HFFc6 (cell line): ENCODE measurements at regions not wholly inside any gene's neighbourhood (a gene's known extent, or its start where the extent isn't known, plus 50 kb on each side); places are given as distances from the start of the nearest gene placed in this dataset.

Source experiments
- DNase-seq: peaks from one replicate; pipeline ENCODE4 v3.0.0-alpha.2; 2018
- H3K27ac Mint-ChIP-seq: 2 replicates; pipeline ENCODE4 v1.8.0; 2020; ENCODE audit warnings: mild to moderate bottlenecking, mixed read lengths
- H3K27me3 Mint-ChIP-seq: 2 replicates; pipeline ENCODE4 v1.8.0; 2021; ENCODE audit warnings: mild to moderate bottlenecking, moderate library complexity, mixed read lengths; ENCODE audit not compliant: insufficient read depth
- H3K36me3 Mint-ChIP-seq: 2 replicates; pipeline ENCODE4 v1.8.0; 2021; ENCODE audit warnings: low read depth, mixed read lengths
- H3K4me1 Mint-ChIP-seq: 2 replicates; pipeline ENCODE4 v1.8.0; 2020; ENCODE audit warnings: low read depth, mixed read lengths
- H3K4me3 Mint-ChIP-seq: 2 replicates; pipeline ENCODE4 v1.8.0; 2020; ENCODE audit warnings: mild to moderate bottlenecking, moderate library complexity, mixed read lengths
- H3K9me3 Mint-ChIP-seq: 2 replicates; pipeline ENCODE4 v1.8.0; 2020; ENCODE audit warnings: mild to moderate bottlenecking, mixed read lengths
- CTCF ChIP-seq: fragments of 200-600 bp; sonication (generic); IDR thresholded peaks from 2 replicates; pipeline ENCODE4 v1.5.0; 2021; ENCODE audit warnings: antibody characterized with exemption, mild to moderate bottlenecking

GRCh38 chr3:132786890-132787289 is 64.7 kb upstream of the NPHP3 start:
- H3K27ac Mint-ChIP-seq: no peak overlapping the region
- no peak overlapping the region for H3K4me3 Mint-ChIP-seq
- no peak for DNase-seq
- H3K36me3 Mint-ChIP-seq: no peaks in the 10 kb centered on the region
- TF ChIP-seq CTCF: no peak
- H3K27me3 Mint-ChIP-seq: peaks cover 6% of the 10 kb centered on the region; the same call in 1 of the 2 replicates
- no peaks in the 10 kb centered on the region for H3K9me3 Mint-ChIP-seq
- peaks cover 20% of the 10 kb centered on the region; the same call in 1 of the 2 replicates for H3K4me1 Mint-ChIP-seq

- no peaks in the 10 kb centered on the region for H3K36me3 Mint-ChIP-seq
- H3K4me3 Mint-ChIP-seq: no peak overlapping the region
- H3K27ac Mint-ChIP-seq: no peak overlapping the region
- DNase-seq: peak; percentile 62
- peaks cover 6% of the 10 kb centered on the region; the same call in 1 of the 2 replicates for H3K27me3 Mint-ChIP-seq
- peaks cover 20% of the 10 kb centered on the region; the same call in 1 of the 2 replicates for H3K4me1 Mint-ChIP-seq
- no peaks in the 10 kb centered on the region; the same call in 1 of the 2 replicates for H3K9me3 Mint-ChIP-seq
- TF ChIP-seq CTCF: no peak
Observed at GRCh38 chr3:132785292-132785691, 63.1 kb upstream of the NPHP3 start.

- peaks cover 20% of the 10 kb centered on the region; the same call in 1 of the 2 replicates for H3K4me1 Mint-ChIP-seq
- H3K9me3 Mint-ChIP-seq: no peaks in the 10 kb centered on the region; the same call in 1 of the 2 replicates
- H3K27me3 Mint-ChIP-seq: peaks cover 6% of the 10 kb centered on the region; the same call in 1 of the 2 replicates
- no peak for DNase-seq
- no peak overlapping the region for H3K4me3 Mint-ChIP-seq
- H3K27ac Mint-ChIP-seq: no peak overlapping the region
- no peaks in the 10 kb centered on the region for H3K36me3 Mint-ChIP-seq
- no peak for TF ChIP-seq CTCF
Observed at GRCh38 chr3:132784502-132785025, 62.4 kb upstream of the NPHP3 start.

GRCh38 chr3:132783152-132783551 is 60.9 kb upstream of the NPHP3 start:
- Mint-ChIP-seq H3K4me1 (peaks cover 20% of the 10 kb centered on the region; the same call in 1 of the 2 replicates), H3K27me3 (peaks cover 6% of the 10 kb centered on the region; the same call in 1 of the 2 replicates)

GRCh38 chr3:132781922-132782321 is 59.7 kb upstream of the NPHP3 start:
- H3K4me1 Mint-ChIP-seq: peaks cover 20% of the 10 kb centered on the region; the same call in 1 of the 2 replicates
- no peak overlapping the region for H3K27ac Mint-ChIP-seq
- DNase-seq: no peak
- H3K27me3 Mint-ChIP-seq: peaks cover 6% of the 10 kb centered on the region; the same call in 1 of the 2 replicates
- TF ChIP-seq CTCF: no peak
- no peaks in the 10 kb centered on the region for H3K36me3 Mint-ChIP-seq
- H3K9me3 Mint-ChIP-seq: no peaks in the 10 kb centered on the region; the same call in 1 of the 2 replicates
- H3K4me3 Mint-ChIP-seq: no peak overlapping the region

More at GRCh38 chr3:132783152-132783551, 60.9 kb upstream of the NPHP3 start:
- Mint-ChIP-seq H3K27ac (no peak overlapping the region), H3K36me3 (no peaks in the 10 kb centered on the region), H3K9me3 (no peaks in the 10 kb centered on the region; the same call in 1 of the 2 replicates), H3K4me3 (no peak overlapping the region)
- TF ChIP-seq CTCF: no peak
- no peak for DNase-seq
